Activated T-helper 17 cell treated with anti-CD3 and anti-CD28 coated beads, Interleukin-2, amount 50 U/mL, for 72 hours (primary cell): ENCODE measurements at regions not wholly inside any gene's neighbourhood (a gene's known extent, or its start where the extent isn't known, plus 50 kb on each side); places are given as distances from the start of the nearest gene placed in this dataset.

Experiments
- ATAC-seq: fragments of 150-1000 bp; cut with Tn5 transposase; replicated peaks from 2 replicates; pipeline ENCODE4 v1.10.0; 2021; ENCODE audit warnings: mild to moderate bottlenecking, moderate library complexity
- H3K27ac Mint-ChIP-seq: one replicate; pipeline ENCODE4 v1.8.0; 2022; ENCODE audit warnings: mixed read lengths
- H3K27me3 Mint-ChIP-seq: one replicate; pipeline ENCODE4 v1.8.0; 2022; ENCODE audit warnings: mixed read lengths
- H3K36me3 Mint-ChIP-seq: one replicate; pipeline ENCODE4 v1.8.0; 2022; ENCODE audit warnings: low read depth, mild to moderate bottlenecking, mixed read lengths
- H3K4me1 Mint-ChIP-seq: one replicate; pipeline ENCODE4 v1.8.0; 2022; ENCODE audit warnings: mixed read lengths
- H3K4me3 Mint-ChIP-seq: one replicate; pipeline ENCODE4 v1.8.0; 2022; ENCODE audit warnings: mild to moderate bottlenecking, mixed read lengths
- H3K9me3 Mint-ChIP-seq: one replicate; pipeline ENCODE4 v1.8.0; 2022; ENCODE audit warnings: mixed read lengths

GRCh38 chr22:48899523-48900326 is 927.9 kb downstream of the BRD1 start:
- H3K27me3 Mint-ChIP-seq: peaks cover 4% of the 10 kb centered on the region
- no peak overlapping the region for H3K27ac Mint-ChIP-seq
- no peaks in the 10 kb centered on the region for H3K9me3 Mint-ChIP-seq
- H3K36me3 Mint-ChIP-seq: no peaks in the 10 kb centered on the region
- no peak overlapping the region for H3K4me3 Mint-ChIP-seq
- no peak for ATAC-seq
- no peaks in the 10 kb centered on the region for H3K4me1 Mint-ChIP-seq

GRCh38 chr22:48898524-48899250 is 929.0 kb downstream of the BRD1 start:
- peaks cover 3% of the 10 kb centered on the region for H3K27me3 Mint-ChIP-seq
- ATAC-seq: no peak
- H3K27ac Mint-ChIP-seq: no peak overlapping the region
- no peaks in the 10 kb centered on the region for H3K9me3 Mint-ChIP-seq
- H3K4me3 Mint-ChIP-seq: no peak overlapping the region
- H3K36me3 Mint-ChIP-seq: no peaks in the 10 kb centered on the region
- no peaks in the 10 kb centered on the region for H3K4me1 Mint-ChIP-seq

GRCh38 chr22:48897645-48898370 is 929.9 kb downstream of the BRD1 start:
- Mint-ChIP-seq H3K27me3 (peaks cover 7% of the 10 kb centered on the region), H3K9me3 (no peaks in the 10 kb centered on the region), H3K27ac (no peak overlapping the region), H3K36me3 (no peaks in the 10 kb centered on the region), H3K4me3 (no peak overlapping the region), H3K4me1 (no peaks in the 10 kb centered on the region)
- ATAC-seq: no peak

GRCh38 chr22:48896766-48897644 is 930.7 kb downstream of the BRD1 start:
- H3K4me3 Mint-ChIP-seq: no peak overlapping the region
- no peak for ATAC-seq
- H3K27ac Mint-ChIP-seq: no peak overlapping the region
- no peaks in the 10 kb centered on the region for H3K4me1 Mint-ChIP-seq
- peaks cover 8% of the 10 kb centered on the region for H3K27me3 Mint-ChIP-seq
- no peaks in the 10 kb centered on the region for H3K36me3 Mint-ChIP-seq
- no peaks in the 10 kb centered on the region for H3K9me3 Mint-ChIP-seq

GRCh38 chr22:48895831-48896765 is 931.6 kb downstream of the BRD1 start:
- no peaks in the 10 kb centered on the region for H3K36me3 Mint-ChIP-seq
- H3K4me3 Mint-ChIP-seq: no peak overlapping the region
- peaks cover 8% of the 10 kb centered on the region for H3K27me3 Mint-ChIP-seq
- H3K4me1 Mint-ChIP-seq: no peaks in the 10 kb centered on the region
- no peak for ATAC-seq
- no peaks in the 10 kb centered on the region for H3K9me3 Mint-ChIP-seq
- no peak overlapping the region for H3K27ac Mint-ChIP-seq

- no peak for ATAC-seq
- Mint-ChIP-seq H3K9me3 (no peaks in the 10 kb centered on the region), H3K27ac (no peak overlapping the region), H3K4me3 (no peak overlapping the region), H3K36me3 (no peaks in the 10 kb centered on the region), H3K4me1 (no peaks in the 10 kb centered on the region), H3K27me3 (peaks cover 8% of the 10 kb centered on the region)
These were observed 932.3 kb downstream of the BRD1 start for GRCh38 chr22:48895336-48895735.

GRCh38 chr22:48894804-48895250 is 932.8 kb downstream of the BRD1 start:
- H3K9me3 Mint-ChIP-seq: no peaks in the 10 kb centered on the region
- H3K4me1 Mint-ChIP-seq: no peaks in the 10 kb centered on the region
- no peak overlapping the region for H3K4me3 Mint-ChIP-seq
- no peaks in the 10 kb centered on the region for H3K36me3 Mint-ChIP-seq
- no peak overlapping the region for H3K27ac Mint-ChIP-seq
- H3K27me3 Mint-ChIP-seq: peaks cover 8% of the 10 kb centered on the region
- no peak for ATAC-seq

GRCh38 chr22:48894064-48894671 is 933.5 kb downstream of the BRD1 start:
- Mint-ChIP-seq H3K27me3 (peaks cover 11% of the 10 kb centered on the region), H3K4me3 (no peak overlapping the region), H3K27ac (no peak overlapping the region), H3K36me3 (no peaks in the 10 kb centered on the region), H3K9me3 (no peaks in the 10 kb centered on the region), H3K4me1 (no peaks in the 10 kb centered on the region)
- no peak for ATAC-seq

GRCh38 chr22:48893288-48894063 is 934.2 kb downstream of the BRD1 start:
- no peak overlapping the region for H3K4me3 Mint-ChIP-seq
- peaks cover 12% of the 10 kb centered on the region for H3K27me3 Mint-ChIP-seq
- no peak for ATAC-seq
- no peaks in the 10 kb centered on the region for H3K9me3 Mint-ChIP-seq
- no peaks in the 10 kb centered on the region for H3K36me3 Mint-ChIP-seq
- H3K27ac Mint-ChIP-seq: no peak overlapping the region
- H3K4me1 Mint-ChIP-seq: no peaks in the 10 kb centered on the region

- no peaks in the 10 kb centered on the region for H3K4me1 Mint-ChIP-seq
- peaks cover 12% of the 10 kb centered on the region for H3K27me3 Mint-ChIP-seq
- H3K4me3 Mint-ChIP-seq: no peak overlapping the region
- H3K9me3 Mint-ChIP-seq: no peaks in the 10 kb centered on the region
- no peaks in the 10 kb centered on the region for H3K36me3 Mint-ChIP-seq
- H3K27ac Mint-ChIP-seq: no peak overlapping the region
- ATAC-seq: no peak
These were observed 934.9 kb downstream of the BRD1 start for GRCh38 chr22:48892578-48893287.

GRCh38 chr22:48891688-48892577 is 935.7 kb downstream of the BRD1 start:
- Mint-ChIP-seq H3K4me3 (no peak overlapping the region), H3K36me3 (no peaks in the 10 kb centered on the region), H3K27me3 (peaks cover 12% of the 10 kb centered on the region), H3K27ac (no peak overlapping the region), H3K9me3 (no peaks in the 10 kb centered on the region), H3K4me1 (no peaks in the 10 kb centered on the region)
- no peak for ATAC-seq
